GM21381 (cell line): ENCODE measurements at regions not wholly inside any gene's neighbourhood (a gene's known extent, or its start where the extent isn't known, plus 50 kb on each side); places are given as distances from the start of the nearest gene placed in this dataset.
"Not testable (repeated sequence)": the region's sequence is repeated elsewhere in the genome, so short reads cannot be mapped to it uniquely, and the experiment has no call there.

Experiments
- ATAC-seq: cut with Tn5 transposase; IDR thresholded peaks from one replicate; pipeline ENCODE4 v1.9.1; 2021; ENCODE audit warnings: mild to moderate bottlenecking, moderate library complexity; ENCODE audit not compliant: unreplicated experiment

GRCh38 chr6:50961611-50962010, 142.9 kb downstream of the TFAP2B start:
- ATAC-seq: no peak

DNA sequence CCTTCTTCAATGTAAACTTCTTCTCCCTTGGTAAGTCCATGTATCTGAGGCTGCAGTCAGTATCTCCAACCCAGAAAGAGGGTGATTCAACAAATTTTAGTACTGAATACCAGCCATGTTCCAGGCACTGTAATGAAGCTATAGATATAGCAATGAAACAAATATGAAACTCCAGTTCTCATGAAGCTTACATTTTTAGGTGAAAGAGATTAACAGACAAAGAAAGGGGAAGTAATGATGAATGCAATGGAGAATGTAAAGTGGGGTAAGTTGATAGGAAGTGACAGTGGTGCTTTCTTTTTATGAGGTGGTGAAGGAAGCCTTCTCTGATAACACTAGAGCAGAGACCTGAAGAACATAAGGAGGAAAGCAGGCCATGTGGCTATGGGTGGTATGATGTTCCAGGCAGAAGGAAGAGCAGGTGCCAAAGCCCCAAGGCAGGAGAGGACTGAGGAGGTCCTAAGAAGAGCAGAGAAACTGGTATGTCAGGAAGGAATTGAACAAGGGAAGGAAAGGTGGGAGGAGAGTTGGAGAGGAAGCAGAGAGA, 143.6 kb downstream of the TFAP2B start:
- no peak for ATAC-seq

GRCh38 chr6:50963952-50964351, 145.3 kb downstream of the TFAP2B start:
- ATAC-seq: no peak

DNA sequence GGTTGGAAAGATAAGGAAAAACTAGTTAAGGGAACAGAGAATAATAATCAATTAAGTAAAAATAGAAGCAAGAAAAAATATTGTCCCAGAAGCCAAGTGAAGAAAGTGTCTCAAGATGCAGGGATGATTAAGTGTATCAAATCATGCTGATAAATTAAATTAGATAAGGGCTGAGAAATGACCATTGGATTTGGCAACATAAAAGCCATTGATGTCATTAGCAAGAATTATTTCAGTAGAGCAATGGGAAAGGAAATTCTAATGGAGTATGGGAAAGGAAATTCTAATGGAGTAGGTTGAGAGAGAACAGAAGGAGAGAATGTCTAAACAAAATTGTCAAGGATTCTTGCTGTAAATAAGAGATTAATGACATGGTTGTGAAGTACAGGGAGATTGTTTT, 146.8 kb downstream of the TFAP2B start:
- ATAC-seq: no peak

DNA sequence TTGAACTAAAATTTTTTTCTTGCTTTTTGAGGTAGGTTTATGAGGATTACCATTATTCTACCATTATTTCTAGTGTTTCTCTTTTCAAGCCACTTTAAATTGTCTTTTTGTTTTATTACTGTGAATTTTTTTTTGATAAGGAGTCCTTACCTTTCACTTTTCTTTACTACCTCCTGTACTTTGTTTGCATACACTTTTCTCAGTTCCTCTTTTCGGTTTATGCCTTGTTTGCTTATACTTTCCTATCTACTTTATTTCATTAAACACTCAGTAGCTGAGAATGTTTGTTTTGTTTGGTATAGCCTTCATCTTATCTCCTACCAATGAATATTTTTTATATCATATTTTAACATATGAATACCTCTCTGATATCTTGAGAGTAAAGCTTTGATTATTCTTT, 147.9 kb downstream of the TFAP2B start:
- ATAC-seq: peak; percentile 90

- ATAC-seq: no peak
Measured at GRCh38 chr6:50966986-50967385, 148.3 kb downstream of the TFAP2B start.

DNA sequence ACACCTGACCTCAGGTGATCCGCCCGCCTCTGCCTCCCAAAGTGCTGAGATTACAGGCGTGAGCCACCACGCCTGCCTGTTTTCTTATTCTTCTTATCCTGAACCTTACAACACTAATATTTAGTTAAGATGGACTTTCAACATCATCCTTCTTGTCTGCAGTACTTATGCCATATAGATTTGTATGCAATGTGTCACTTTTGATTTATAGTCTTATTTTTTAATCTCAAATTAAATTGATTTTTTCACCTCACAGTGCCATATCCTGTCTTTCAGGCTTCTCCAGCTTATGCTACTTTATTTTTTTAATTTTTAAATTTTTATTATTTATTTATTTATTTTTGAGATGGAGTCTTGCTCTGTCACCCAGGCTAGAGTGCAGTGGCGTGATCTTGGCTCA, 149.6 kb downstream of the TFAP2B start:
- ATAC-seq: not testable (repeated sequence)

DNA sequence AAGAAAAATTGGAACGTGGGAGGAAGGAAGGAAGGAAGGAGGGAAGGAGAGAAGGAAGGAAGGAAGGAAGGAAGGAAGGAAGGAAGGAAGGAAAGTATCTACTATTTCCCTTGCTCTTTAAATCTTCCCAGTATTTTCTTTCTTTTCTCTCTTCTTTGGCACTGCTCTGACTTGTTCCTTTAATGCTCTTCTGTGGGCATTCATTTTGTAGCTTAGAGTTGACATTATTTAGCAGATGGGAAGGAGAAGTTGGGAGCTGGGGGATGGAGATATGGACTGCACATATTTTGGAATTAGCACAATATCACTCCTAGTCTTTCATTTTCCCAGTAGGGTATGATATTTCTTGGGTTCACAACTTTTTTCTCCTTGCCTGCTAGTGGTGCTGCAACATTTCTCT, 152.2 kb downstream of the TFAP2B start:
- ATAC-seq: no peak

DNA sequence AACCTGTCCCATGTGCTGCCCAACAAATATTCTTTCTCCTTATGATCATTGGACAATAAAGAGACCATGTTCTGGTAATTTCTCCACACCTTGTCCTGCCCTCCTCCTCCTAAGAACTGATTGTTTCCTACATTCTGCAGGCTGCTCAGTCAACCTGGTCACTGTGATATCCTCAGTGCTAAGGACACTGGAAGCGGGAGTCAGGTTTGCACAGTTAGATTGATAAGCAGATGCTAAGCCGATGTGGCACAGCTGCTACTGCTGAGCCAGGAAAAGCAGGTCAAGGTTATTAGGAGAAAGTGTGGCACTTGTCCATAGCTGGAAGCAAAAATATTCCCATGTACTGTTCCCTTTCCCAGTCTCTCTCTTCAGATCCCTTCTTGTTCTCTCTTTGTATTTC, 154.8 kb downstream of the TFAP2B start:
- ATAC-seq: no peak

DNA sequence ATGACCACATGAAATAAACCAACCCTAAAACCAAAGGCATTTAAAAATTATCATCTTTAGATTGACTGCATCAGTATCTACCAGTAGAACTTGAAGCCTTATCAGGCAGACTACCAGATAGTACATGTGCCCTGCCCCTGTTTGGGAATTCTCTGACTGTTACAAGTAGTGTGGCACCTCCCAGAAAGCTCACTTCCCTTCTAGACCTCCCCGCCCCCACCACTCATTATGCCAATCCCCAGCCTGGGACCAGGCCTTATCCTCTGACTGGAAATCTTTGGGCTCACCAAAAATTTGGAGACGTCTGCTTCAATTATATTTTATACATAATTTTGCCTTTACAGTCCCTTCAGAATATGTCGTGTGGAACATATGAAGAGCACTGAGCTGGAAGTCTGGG, 155.6 kb downstream of the TFAP2B start:
- ATAC-seq: no peak

DNA sequence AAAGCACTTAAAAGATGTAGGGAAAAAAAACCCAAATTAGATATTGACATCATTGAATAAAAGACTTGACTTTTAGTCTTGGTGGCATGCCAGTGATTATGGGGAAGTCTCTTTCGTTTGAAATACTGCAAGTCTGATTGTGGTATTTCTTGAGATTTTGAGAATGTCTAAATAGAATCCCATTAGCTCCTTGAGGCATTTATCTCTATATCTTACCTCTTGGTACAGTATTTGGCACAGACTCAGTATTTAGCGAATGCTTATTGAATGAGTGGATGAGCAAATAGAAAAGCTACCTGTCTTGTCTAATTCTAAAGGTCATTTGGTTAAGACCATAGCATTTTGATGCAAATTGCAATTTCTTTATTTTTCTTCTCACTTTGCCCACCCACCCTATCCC, 156.5 kb downstream of the TFAP2B start:
- no peak for ATAC-seq

GRCh38 chr6:50976907-50977306, 158.2 kb downstream of the TFAP2B start:
- ATAC-seq: no peak

- no peak for ATAC-seq
Measured at GRCh38 chr6:50977796-50978195, 159.1 kb downstream of the TFAP2B start.

DNA sequence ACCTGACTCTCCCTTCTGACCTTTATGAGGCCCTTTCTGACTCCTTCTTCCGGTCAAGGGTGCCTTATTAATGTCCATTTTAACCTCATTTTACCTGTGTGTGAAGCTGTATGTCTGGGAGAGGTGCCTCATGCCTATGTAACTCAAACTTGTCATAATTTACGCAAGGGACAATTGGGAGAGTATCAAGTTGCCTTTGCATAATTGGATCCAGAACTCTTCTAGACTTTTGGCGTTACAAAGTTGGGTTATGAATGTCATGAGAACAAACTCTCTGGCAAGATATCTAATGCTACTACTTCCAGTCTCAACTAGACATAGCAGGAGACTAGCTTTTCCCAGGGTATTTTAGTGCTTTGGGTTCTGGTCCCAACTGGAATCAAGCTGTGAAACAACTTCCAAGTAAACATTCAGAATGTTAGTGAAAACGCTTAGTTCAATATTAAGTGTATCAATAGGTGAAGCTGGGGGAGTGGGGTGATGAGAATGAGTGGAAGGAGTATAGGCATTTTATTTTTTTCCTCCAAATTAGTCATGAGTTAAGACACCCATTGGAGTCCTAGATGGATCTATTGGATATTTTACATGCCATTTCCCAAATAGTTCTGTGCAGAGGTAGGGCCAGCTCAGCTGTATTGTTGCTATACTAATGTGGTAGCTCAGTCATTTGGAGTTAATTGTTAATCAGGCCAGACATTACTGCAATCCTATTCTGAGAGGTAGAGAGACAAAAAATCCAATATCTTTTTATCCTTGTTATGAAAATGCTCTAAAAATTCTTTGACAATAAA, 159.9 kb downstream of the TFAP2B start:
- ATAC-seq: no peak

DNA sequence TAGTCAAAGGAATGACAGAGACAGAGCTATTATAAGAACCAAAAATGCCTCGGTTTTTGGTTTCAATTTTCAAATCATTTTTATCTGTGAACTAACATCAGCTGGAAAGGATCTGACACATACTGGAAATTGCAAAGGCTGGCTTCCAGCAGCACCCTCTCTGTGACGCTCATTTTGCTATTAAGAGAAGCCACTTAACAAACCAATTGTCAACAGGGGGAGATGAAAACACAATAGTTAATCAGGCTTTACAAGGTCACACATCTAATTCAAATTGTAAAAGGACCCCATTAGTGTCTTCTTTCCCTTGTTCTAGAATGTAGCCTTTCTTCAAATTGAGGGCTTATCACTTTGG, 160.5 kb downstream of the TFAP2B start:
- no peak for ATAC-seq

DNA sequence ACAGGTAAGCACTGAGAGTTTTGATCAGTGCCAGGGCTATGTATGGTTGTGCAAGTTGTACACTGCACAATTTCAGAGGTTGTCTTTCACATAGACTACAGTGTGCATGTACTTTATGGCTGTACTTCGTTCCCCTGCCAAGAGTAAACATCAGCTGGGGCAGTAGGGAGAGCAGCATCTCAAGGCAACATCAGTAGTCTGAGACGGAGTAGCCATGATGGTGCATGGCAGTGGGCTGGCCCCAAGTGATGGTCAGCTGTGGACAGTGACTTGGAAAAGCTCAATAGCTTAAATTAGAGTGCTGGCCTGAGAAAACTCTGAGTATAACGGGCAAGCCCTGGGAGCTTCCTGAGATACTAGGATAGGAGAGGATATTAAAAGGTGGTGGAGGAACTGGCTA, 165.5 kb downstream of the TFAP2B start:
- no peak for ATAC-seq

- no peak for ATAC-seq
Measured at GRCh38 chr6:50986319-50986718, 167.6 kb downstream of the TFAP2B start.

GRCh38 chr6:50989123-50989522, 170.5 kb downstream of the TFAP2B start:
- no peak for ATAC-seq

DNA sequence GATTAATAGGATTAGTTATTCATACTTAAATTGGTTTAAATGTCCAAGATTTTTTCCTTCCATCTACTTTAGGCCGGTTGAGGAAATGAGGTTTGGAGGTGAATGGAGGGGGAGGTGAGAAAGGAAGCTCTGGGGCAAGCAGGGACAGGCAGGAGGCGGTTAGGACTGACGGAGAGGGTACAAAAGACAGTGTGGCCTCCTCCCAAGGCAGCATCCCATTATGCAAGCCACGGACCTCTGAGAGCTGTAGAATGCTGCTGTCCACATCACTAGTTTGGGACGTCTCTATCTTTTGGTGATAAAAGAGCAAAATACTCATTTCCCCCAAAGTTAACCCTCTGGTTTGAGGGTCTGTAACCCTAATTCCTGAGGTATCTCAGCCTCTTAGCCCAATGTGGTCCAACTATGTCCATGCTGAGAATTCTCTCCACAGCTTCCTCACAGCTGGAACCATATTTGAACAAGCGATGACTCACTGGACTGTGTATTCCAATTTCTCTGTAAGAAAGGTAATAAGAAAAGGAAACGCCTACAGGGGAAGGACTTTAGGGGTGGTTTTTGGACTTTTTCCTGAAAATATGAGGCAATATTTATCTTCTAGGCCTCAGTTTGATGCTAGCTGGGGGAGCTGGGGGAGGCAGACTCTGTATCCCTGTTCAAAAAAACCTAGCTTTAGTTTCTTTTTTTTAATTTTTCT, 172.2 kb downstream of the TFAP2B start:
- ATAC-seq: no peak

- no peak for ATAC-seq
Measured at GRCh38 chr6:50992232-50992631, 173.6 kb downstream of the TFAP2B start.

- ATAC-seq: no peak
Measured at GRCh38 chr6:50992704-50993625, 174.3 kb downstream of the TFAP2B start.
